ENCODE measurements at regions not wholly inside any gene's neighbourhood (a gene's known extent, or its start where the extent isn't known, plus 50 kb on each side); places are given as distances from the start of the nearest gene placed in this dataset.

DNA sequence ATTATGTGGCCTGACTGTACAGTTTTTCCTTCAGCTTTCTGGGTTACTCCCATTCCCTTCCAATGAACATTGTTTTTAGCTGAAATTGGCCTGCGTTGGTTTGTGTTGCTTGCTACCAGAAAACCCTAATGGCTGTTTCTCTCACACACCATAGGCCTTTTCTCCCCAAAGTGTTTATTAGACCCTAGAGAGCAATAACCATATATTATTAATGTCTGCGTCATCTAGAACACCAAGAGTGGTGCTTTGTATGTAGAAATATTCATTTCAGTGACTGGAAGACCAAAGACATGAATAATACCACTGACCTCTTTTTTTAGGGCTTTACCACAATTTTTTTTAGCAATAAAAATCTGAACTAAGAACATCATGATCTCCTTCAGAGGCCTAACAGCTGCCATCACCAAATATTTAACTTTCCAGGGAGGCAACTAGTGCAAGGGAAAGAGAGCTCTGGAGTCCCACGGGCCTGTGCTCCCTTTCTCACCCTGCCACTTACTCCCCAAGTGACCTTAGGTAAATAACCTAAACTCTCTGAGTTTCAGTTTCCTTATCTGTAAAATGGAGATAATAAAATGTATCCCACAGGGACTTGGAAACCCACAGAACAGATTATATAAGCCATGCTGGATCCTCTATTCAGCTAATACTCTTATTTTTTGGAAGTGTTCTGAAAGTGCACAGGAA lies 201.9 kb upstream of the ISL1 start:
- H3K36me3 ChIP-seq (ENCODE audit: control insufficient read depth in 2 of 4, insufficient read depth in 4 of 4, low read length in 3 of 4), result no peaks in the 10 kb centered on the region
- WGBS, 2 experiments (ENCODE audit: extremely low coverage in 1 of 2, insufficient coverage in 1 of 2, insufficient read length in 1 of 2, insufficient replicate concordance in 2 of 2, low coverage in 1 of 2, low lambda C conversion rate in 2 of 2, missing lambda C conversion rate in 1 of 2), result 67% methylated on average over 3 of the region's 3 CpGs; no CpG with 5 or more reads in 1 of the 2 experiments
- POLR2A ChIA-PET (ENCODE audit: partially characterized antibody), result no interaction called here
- H4K91ac ChIP-seq (replicated peaks; ENCODE audit: insufficient read length, low read length), result no peak overlapping the region
- H3K4me3 ChIP-seq (ENCODE audit: extremely low read depth in 1 of 4, insufficient read depth in 2 of 4, low read depth in 3 of 4, low read length in 4 of 4), result no peak overlapping the region
- no peaks in the 10 kb centered on the region for H3K9me3 ChIP-seq (ENCODE audit: insufficient read depth in 2 of 2, low read depth in 1 of 2, low read length in 1 of 2)
- H2BK12ac ChIP-seq (ENCODE audit: low read depth, low read length), result no peak overlapping the region
- H4K5ac ChIP-seq (ENCODE audit: insufficient read length, low read depth, low read length), result no peak overlapping the region
- H3K4ac ChIP-seq (replicated peaks; ENCODE audit: insufficient read length, low read depth, low read length), result no peak overlapping the region
- DNase-seq (ENCODE audit: low read depth in 1 of 2, low spot score in 2 of 2), result no peak
- no peak overlapping the region for H3K9ac ChIP-seq (replicated peaks in 1 of 4; ENCODE audit: extremely low read depth in 1 of 4, low read depth in 3 of 4, low read length in 3 of 4)
- no peak overlapping the region for H3K23ac ChIP-seq (ENCODE audit: insufficient read length)
- H2BK20ac ChIP-seq (ENCODE audit: low read length), result no peak overlapping the region
- H3K27me3 ChIP-seq (replicated peaks in 1 of 4; ENCODE audit: control insufficient read depth in 3 of 4, extremely low read depth in 1 of 4, insufficient read depth in 3 of 4, low read length in 3 of 4), result no peaks in the 10 kb centered on the region
- H4K8ac ChIP-seq (ENCODE audit: extremely low read depth, insufficient read depth, low read length), result no peak overlapping the region
- FAIRE-seq, result no peak
- H3K79me1 ChIP-seq (ENCODE audit: low read depth, low read length), result no peaks in the 10 kb centered on the region
- H3K14ac ChIP-seq (ENCODE audit: insufficient read length), result no peak overlapping the region
- H3K27ac ChIP-seq (ENCODE audit: low read depth, low read length), result no peak overlapping the region
- H3K4me2 ChIP-seq (ENCODE audit: insufficient read depth in 1 of 2, low read depth in 2 of 2, low read length in 2 of 2), result no peak overlapping the region
- no peaks in the 10 kb centered on the region for H4K20me1 ChIP-seq (replicated peaks in 1 of 2; ENCODE audit: control insufficient read depth in 1 of 2, insufficient read depth in 2 of 2, low read length in 2 of 2)
- H3K79me2 ChIP-seq (ENCODE audit: control insufficient read depth in 1 of 2, insufficient read depth in 2 of 2, low read length in 2 of 2), result no peaks in the 10 kb centered on the region
- no peak overlapping the region for H2BK120ac ChIP-seq (replicated peaks; ENCODE audit: low read depth, low read length)
- H3K18ac ChIP-seq (ENCODE audit: extremely low read depth, low read length), result no peak overlapping the region
- no peak overlapping the region for H3K56ac ChIP-seq (replicated peaks; ENCODE audit: insufficient read length, low read depth, low read length)
- peaks cover 0 to 8% (median 5%) of the 10 kb centered on the region in 4 experiments; a peak in 3 of 7 replicates for H3K4me1 ChIP-seq (replicated peaks in 1 of 4; ENCODE audit: control insufficient read depth in 3 of 4, insufficient read depth in 4 of 4, low read length in 3 of 4)
- H2BK5ac ChIP-seq (ENCODE audit: low read depth, low read length), result no peak overlapping the region
- H2AK5ac ChIP-seq (ENCODE audit: low read depth, low read length), result no peak overlapping the region
- H3K23me2 ChIP-seq (ENCODE audit: low read depth, low read length), result no peaks in the 10 kb centered on the region
- CTCF ChIA-PET (ENCODE audit: partially characterized antibody), result interaction anchor here (1.5 to 1.6 kb wide), 2 partner anchors 22 to 166 kb away, joined by 4 to 6 read pairs; no protein-coding TSS in a partner anchor
- no peak overlapping the region for H2AFZ ChIP-seq (ENCODE audit: low read length)
- H2BK15ac ChIP-seq (ENCODE audit: low read length), result no peak overlapping the region
- TF ChIP-seq ASH2L (IDR thresholded peaks at IDR 0.05; ENCODE audit: low read length) (no peak), CTBP2 (IDR thresholded peaks at IDR 0.05; ENCODE audit: borderline replicate concordance, insufficient read depth, insufficient read length, low read length) (no peak), BACH1 (IDR thresholded peaks at IDR 0.05; ENCODE audit: low read length) (no peak), SIX5 (IDR thresholded peaks at IDR 0.05; ENCODE audit: low read depth, low read length) (no peak), EZH2 (IDR thresholded peaks at IDR 0.05; ENCODE audit: low read depth, low read length, severe bottlenecking) (no peak), HDAC6 (IDR thresholded peaks at IDR 0.05; ENCODE audit: low read depth, low read length) (no peak), RXRA (IDR thresholded peaks at IDR 0.05; ENCODE audit: insufficient read depth, low read depth, low read length) (no peak)

All from H1 (cell line).